ENCODE measurements at regions not wholly inside any gene's neighbourhood (a gene's known extent, or its start where the extent isn't known, plus 50 kb on each side); places are given as distances from the start of the nearest gene placed in this dataset.

- CTCF ChIA-PET = no interaction called here
- POLR2A ChIA-PET = no interaction called here
- DNase-seq (ENCODE audit: extremely low spot score) = no peak
- TF ChIP-seq L3MBTL2 (conservative IDR thresholded peaks at IDR 0.05) = no peak
- no peak for TF ChIP-seq TARDBP (IDR thresholded peaks at IDR 0.05)
- no peak for TF ChIP-seq SUZ12 (IDR thresholded peaks at IDR 0.05)
- TF ChIP-seq ELF4 (IDR thresholded peaks at IDR 0.05) = no peak
- TF ChIP-seq, protein P1, sequence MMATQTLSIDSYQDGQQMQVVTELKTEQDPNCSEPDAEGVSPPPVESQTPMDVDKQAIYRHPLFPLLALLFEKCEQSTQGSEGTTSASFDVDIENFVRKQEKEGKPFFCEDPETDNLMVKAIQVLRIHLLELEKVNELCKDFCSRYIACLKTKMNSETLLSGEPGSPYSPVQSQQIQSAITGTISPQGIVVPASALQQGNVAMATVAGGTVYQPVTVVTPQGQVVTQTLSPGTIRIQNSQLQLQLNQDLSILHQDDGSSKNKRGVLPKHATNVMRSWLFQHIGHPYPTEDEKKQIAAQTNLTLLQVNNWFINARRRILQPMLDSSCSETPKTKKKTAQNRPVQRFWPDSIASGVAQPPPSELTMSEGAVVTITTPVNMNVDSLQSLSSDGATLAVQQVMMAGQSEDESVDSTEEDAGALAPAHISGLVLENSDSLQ (IDR thresholded peaks at IDR 0.05) = no peak
- TF ChIP-seq CTBP1 (IDR thresholded peaks at IDR 0.05; ENCODE audit: borderline replicate concordance) = no peak
- TF ChIP-seq NFRKB (IDR thresholded peaks at IDR 0.05) = no peak
- no peak for TF ChIP-seq SP1 (IDR thresholded peaks at IDR 0.05)
- no peak for TF ChIP-seq LEF1 (IDR thresholded peaks at IDR 0.05; ENCODE audit: borderline replicate concordance)
- no peak for TF ChIP-seq FOXA1 (IDR thresholded peaks at IDR 0.05)
- no peak for TF ChIP-seq ZNF384 (IDR thresholded peaks at IDR 0.05)
- no peak for TF ChIP-seq BHLHE40 (IDR thresholded peaks at IDR 0.05; ENCODE audit: borderline replicate concordance)
- no peak for TF ChIP-seq FOXK2 (IDR thresholded peaks at IDR 0.05)
- no peak for TF ChIP-seq ARNT (IDR thresholded peaks at IDR 0.05)
- TF ChIP-seq FOXM1 (IDR thresholded peaks at IDR 0.05; ENCODE audit: borderline replicate concordance) = no peak
Measured at GRCh38 chr20:40806929-40807820, 118.1 kb upstream of the MAFB start.

GRCh38 chr20:40807821-40808170 is 118.8 kb upstream of the MAFB start:
- no peak for DNase-seq (ENCODE audit: extremely low spot score)
- POLR2A ChIA-PET = no interaction called here
- TF ChIP-seq SP1 (IDR thresholded peaks at IDR 0.05) (no peak), ELF4 (IDR thresholded peaks at IDR 0.05) (no peak), FOXK2 (IDR thresholded peaks at IDR 0.05) (no peak), LEF1 (IDR thresholded peaks at IDR 0.05; ENCODE audit: borderline replicate concordance) (no peak), ARNT (IDR thresholded peaks at IDR 0.05) (no peak), ZNF384 (IDR thresholded peaks at IDR 0.05) (no peak), SUZ12 (IDR thresholded peaks at IDR 0.05) (no peak), L3MBTL2 (conservative IDR thresholded peaks at IDR 0.05) (no peak), TARDBP (IDR thresholded peaks at IDR 0.05) (no peak), NFRKB (IDR thresholded peaks at IDR 0.05) (no peak), FOXM1 (IDR thresholded peaks at IDR 0.05; ENCODE audit: borderline replicate concordance) (no peak), CTBP1 (IDR thresholded peaks at IDR 0.05; ENCODE audit: borderline replicate concordance) (no peak), FOXA1 (IDR thresholded peaks at IDR 0.05) (no peak)
- TF ChIP-seq, protein P1 (IDR thresholded peaks at IDR 0.05) = no peak
- CTCF ChIA-PET = no interaction called here

DNA sequence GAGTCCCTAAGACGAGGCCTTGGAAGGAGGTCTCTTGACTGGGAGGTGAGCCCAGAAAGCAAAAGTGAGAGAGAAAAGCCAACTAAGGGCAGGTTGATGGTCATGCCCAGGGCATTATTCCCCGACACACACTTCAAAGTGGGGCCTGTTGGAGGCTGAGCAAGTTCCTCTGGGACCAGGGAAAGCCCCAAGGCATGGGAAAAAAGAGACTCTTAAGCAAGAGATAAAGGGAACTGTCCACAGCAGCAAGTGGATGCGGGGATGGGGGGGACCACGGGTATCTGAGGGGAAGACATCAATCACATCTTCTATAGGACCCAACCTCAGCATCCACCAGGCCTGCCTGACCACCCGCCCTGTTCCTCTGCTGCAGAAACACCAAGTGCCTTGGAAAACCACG is 119.9 kb upstream of the MAFB start:
- ChIA-PET POLR2A (no interaction called here), CTCF (no interaction called here)
- no peak for DNase-seq (ENCODE audit: extremely low spot score)
- TF ChIP-seq FOXK2 (IDR thresholded peaks at IDR 0.05) (no peak), ELF4 (IDR thresholded peaks at IDR 0.05) (no peak), ARNT (IDR thresholded peaks at IDR 0.05) (no peak), ZNF384 (IDR thresholded peaks at IDR 0.05) (no peak), SUZ12 (IDR thresholded peaks at IDR 0.05) (no peak), HDGF (IDR thresholded peaks at IDR 0.05; ENCODE audit: borderline replicate concordance) (no peak)

GRCh38 chr20:40809361-40809760 is 120.3 kb upstream of the MAFB start:
- ChIA-PET CTCF (no interaction called here), POLR2A (no interaction called here)
- no peak for DNase-seq (ENCODE audit: extremely low spot score)
- TF ChIP-seq SP1 (IDR thresholded peaks at IDR 0.05) (no peak), ARNT (IDR thresholded peaks at IDR 0.05) (no peak), CTBP1 (IDR thresholded peaks at IDR 0.05; ENCODE audit: borderline replicate concordance) (no peak), TARDBP (IDR thresholded peaks at IDR 0.05) (no peak), ZNF384 (IDR thresholded peaks at IDR 0.05) (no peak), L3MBTL2 (conservative IDR thresholded peaks at IDR 0.05) (no peak), SUZ12 (IDR thresholded peaks at IDR 0.05) (no peak), FOXA1 (IDR thresholded peaks at IDR 0.05) (no peak), HDGF (IDR thresholded peaks at IDR 0.05; ENCODE audit: borderline replicate concordance) (no peak), FOXM1 (IDR thresholded peaks at IDR 0.05; ENCODE audit: borderline replicate concordance) (no peak), LEF1 (IDR thresholded peaks at IDR 0.05; ENCODE audit: borderline replicate concordance) (no peak), ELF4 (IDR thresholded peaks at IDR 0.05) (no peak), BHLHE40 (IDR thresholded peaks at IDR 0.05; ENCODE audit: borderline replicate concordance) (no peak), FOXK2 (IDR thresholded peaks at IDR 0.05) (no peak), NFRKB (IDR thresholded peaks at IDR 0.05) (no peak)
- TF ChIP-seq, protein P1 (IDR thresholded peaks at IDR 0.05) = no peak

DNA sequence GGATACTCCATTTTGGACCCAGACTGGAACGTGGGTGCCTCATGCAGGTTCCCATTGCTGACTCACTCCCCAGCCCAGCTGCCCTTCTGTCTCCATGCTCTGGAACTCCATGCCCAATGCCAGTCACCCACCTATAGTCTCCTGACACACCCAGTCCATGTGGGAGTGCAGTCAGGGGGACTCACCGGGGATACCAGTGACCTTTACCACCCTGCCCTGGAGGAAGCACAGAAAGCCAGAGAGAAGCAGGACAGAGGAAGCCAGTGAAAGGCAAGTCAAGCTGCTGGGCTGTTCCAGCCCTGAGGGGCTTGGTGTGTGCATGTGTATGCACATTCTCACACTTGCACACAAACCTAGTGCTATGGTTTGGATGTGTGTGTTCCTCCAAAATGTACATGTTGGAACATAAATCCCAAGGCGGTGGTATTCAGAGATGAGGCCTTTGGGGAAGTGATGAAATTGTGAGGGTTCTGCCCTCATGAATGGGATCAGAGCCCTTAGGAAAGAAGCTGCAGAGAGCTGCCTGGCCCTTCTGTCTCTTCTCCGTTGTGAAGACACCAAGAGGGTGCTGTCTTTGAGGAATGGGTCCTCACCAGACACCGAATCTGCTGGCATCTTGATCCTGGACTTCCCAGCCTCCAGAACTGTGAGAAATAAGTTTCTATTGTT is 121.4 kb upstream of the MAFB start:
- CTCF ChIA-PET = no interaction called here

More for the DNA sequence above, 121.4 kb upstream of the MAFB start:
- TF ChIP-seq SUZ12 (IDR thresholded peaks at IDR 0.05) (no peak), SP1 (IDR thresholded peaks at IDR 0.05) (no peak), HDGF (IDR thresholded peaks at IDR 0.05; ENCODE audit: borderline replicate concordance) (no peak), L3MBTL2 (conservative IDR thresholded peaks at IDR 0.05) (no peak), LEF1 (IDR thresholded peaks at IDR 0.05; ENCODE audit: borderline replicate concordance) (no peak), FOXA1 (IDR thresholded peaks at IDR 0.05) (no peak), FOXK2 (IDR thresholded peaks at IDR 0.05) (no peak), NFRKB (IDR thresholded peaks at IDR 0.05) (no peak), BHLHE40 (IDR thresholded peaks at IDR 0.05; ENCODE audit: borderline replicate concordance) (no peak), CTBP1 (IDR thresholded peaks at IDR 0.05; ENCODE audit: borderline replicate concordance) (no peak), FOXM1 (IDR thresholded peaks at IDR 0.05; ENCODE audit: borderline replicate concordance) (no peak), ELF4 (IDR thresholded peaks at IDR 0.05) (no peak), TARDBP (IDR thresholded peaks at IDR 0.05) (no peak), ZNF384 (IDR thresholded peaks at IDR 0.05) (no peak), ARNT (IDR thresholded peaks at IDR 0.05) (no peak)
- TF ChIP-seq, protein P1 (IDR thresholded peaks at IDR 0.05) = no peak
- POLR2A ChIA-PET = no interaction called here
- no peak for DNase-seq (ENCODE audit: extremely low spot score)
